ENCODE measurements at regions not wholly inside any gene's neighbourhood (a gene's known extent, or its start where the extent isn't known, plus 50 kb on each side); places are given as distances from the start of the nearest gene placed in this dataset.
"Not testable (repeated sequence)": the region's sequence is repeated elsewhere in the genome, so short reads cannot be mapped to it uniquely, and the experiment has no call there.

- DNase-seq (ENCODE audit: low read depth) = no peak
Measured at GRCh38 chr12:83690465-83690864, 1003.8 kb downstream of the TMTC2 start.

- DNase-seq (ENCODE audit: low read depth) = no peak
Measured at GRCh38 chr12:83689333-83689732, 1002.6 kb downstream of the TMTC2 start.

GRCh38 chr12:83676781-83677295, 990.1 kb downstream of the TMTC2 start:
- DNase-seq (ENCODE audit: low read depth) = no peak

DNA sequence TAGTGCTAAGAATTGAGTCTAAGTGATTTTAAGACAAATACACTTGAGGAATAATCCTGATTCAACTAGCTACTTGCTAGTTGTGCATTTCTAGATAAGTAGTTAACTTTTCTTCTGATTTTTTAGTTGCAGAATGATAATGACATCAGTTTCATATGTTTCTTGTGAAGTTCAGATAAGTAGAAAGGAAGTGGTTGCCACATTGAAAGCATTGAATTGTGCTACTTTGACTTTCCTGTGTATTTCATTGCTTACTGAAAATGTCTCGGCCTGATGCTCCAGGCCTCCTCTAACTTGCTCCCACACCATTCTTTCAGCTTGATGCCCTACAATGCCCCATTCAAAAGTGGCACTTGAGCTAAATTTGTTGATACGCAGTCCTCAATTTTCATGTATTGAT, 980.0 kb downstream of the TMTC2 start:
- DNase-seq (ENCODE audit: low read depth) = no peak

GRCh38 chr12:83665634-83666218, 979.0 kb downstream of the TMTC2 start:
- DNase-seq (ENCODE audit: low read depth) = no peak

DNA sequence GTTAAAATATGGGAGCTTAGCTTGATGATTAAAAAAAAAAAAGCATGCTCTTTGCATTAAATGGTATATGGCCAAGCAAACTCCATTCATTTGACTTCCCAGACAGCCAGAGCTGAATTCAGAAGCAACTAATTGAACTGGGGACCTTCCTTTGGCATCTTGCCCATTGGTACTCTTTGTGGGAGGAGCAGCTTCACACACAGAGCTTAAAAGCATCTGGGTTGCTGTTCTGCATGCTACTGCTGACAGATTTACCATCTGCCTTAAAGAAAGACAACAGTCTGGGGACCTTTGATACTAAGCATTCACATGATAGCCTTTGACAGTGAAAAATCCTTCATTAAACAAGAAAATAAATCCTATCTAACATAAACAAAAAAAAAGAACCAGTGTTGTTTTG, 977.9 kb downstream of the TMTC2 start:
- no peak for DNase-seq (ENCODE audit: low read depth)

GRCh38 chr12:83660727-83661358, 974.1 kb downstream of the TMTC2 start:
- no peak for DNase-seq (ENCODE audit: low read depth)

DNA sequence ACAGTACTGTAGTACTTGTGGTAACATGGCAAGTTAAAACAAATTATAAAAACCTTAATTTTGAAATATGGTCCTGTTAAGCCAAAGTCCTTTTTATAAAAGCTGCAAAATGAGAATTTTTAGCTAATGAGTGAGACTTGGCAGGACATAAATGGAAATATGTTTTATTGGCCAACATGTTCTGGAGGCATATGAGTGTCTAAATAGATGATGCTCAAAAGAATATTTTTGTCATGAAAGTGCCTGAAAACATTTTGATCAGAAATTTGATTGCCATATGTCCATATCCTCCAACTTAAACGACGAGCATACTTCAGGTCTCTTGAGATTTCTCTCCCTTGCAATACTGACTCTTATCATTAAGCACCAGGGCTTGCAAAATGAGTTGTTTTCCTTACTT, 972.6 kb downstream of the TMTC2 start:
- DNase-seq (ENCODE audit: low read depth) = no peak

DNA sequence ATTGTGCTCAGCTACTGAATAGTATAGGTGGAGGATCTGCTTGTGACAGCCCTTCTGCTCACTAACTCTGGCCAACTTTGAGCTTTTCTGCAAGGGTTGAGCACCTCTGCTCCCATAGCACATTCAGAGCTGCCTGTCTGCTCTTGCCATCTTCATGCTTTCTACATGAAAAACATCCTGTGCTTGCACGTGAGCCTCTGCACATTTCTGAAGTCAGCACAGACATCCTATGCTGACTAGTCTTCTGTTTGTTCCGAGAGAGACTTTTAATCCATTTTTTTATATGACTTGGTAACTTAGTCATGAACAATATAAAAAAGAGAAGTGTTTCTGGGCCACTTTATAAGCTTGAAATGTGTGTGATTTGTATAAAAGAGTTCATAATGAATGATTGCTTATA, 969.3 kb downstream of the TMTC2 start:
- no peak for DNase-seq (ENCODE audit: low read depth)

GRCh38 chr12:83642205-83642604, 955.5 kb downstream of the TMTC2 start:
- no peak for DNase-seq (ENCODE audit: low read depth)

GRCh38 chr12:83641789-83642188, 955.1 kb downstream of the TMTC2 start:
- DNase-seq (ENCODE audit: low read depth) = no peak

DNA sequence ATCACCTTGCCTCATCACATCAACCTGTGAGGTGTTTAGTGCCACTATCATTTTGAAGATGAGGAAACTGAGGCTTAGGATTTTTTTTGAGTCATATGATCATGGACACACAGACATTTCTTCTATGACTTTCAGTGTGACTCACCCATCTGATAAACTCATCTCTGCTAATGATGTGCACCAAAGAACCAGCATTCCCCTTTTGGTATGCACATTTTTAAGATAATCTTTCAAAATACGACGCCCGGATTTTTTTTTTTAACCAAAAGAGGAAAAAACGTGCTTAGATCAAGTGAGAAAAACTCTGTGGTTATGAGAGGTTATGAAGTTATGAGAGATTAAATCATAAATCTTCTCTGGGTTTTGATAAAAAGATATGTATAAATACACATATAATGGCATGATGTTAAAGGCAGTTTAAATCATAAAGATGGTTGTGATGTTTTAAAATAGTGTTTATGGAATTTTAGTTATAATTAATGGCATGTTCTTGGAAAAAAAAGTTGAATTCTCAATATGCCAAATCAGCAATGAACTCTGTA, 948.1 kb downstream of the TMTC2 start:
- no peak for DNase-seq (ENCODE audit: low read depth)

- DNase-seq (ENCODE audit: low read depth) = no peak
Measured at GRCh38 chr12:83630526-83630925, 943.8 kb downstream of the TMTC2 start.

GRCh38 chr12:83629931-83630330, 943.2 kb downstream of the TMTC2 start:
- no peak for DNase-seq (ENCODE audit: low read depth)

- no peak for DNase-seq (ENCODE audit: low read depth)
Measured at GRCh38 chr12:83622205-83622604, 935.5 kb downstream of the TMTC2 start.

DNA sequence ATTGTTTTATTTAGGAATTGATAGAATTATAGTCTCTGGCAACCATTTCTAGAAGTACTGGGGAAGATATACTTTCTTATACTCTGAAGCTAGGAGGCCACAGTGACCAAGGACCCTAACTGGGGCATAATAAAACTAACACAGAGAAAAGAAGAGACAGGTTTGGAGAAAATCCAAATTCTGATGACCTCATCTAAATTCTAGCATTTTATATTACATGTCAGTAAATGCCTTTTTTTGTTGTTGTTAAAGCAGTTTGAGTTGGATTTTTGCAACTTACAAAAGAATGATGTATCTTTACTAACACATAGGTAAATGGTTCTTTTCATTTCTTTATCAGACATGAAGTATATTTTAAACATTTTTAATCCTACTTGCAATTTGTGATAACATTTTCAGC, 933.3 kb downstream of the TMTC2 start:
- DNase-seq (ENCODE audit: low read depth) = no peak

- no peak for DNase-seq (ENCODE audit: low read depth)
Measured at GRCh38 chr12:83615152-83615551, 928.4 kb downstream of the TMTC2 start.

- no peak for DNase-seq (ENCODE audit: low read depth)
Measured at GRCh38 chr12:83613586-83614110, 926.9 kb downstream of the TMTC2 start.

GRCh38 chr12:83603106-83603505, 916.4 kb downstream of the TMTC2 start:
- no peak for DNase-seq (ENCODE audit: low read depth)

DNA sequence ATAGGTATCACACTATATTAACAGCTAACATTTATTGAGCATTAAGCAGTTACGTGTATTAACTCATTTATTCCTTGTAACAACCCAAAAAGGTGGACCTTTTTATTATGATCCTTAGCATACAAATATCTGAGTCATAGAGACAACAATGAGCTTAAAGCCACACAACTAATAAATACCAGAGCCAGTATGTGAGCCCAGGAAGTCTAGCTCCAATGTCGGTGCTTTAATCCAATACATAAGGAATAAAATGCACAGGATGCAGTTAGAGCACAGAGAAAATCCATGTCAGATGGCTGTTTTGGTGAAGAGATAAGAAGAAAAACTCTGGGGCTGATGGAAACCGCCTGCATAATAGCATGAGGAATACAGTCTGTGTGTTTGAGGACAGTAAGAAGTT, 888.6 kb downstream of the TMTC2 start:
- no peak for DNase-seq (ENCODE audit: low read depth)

GRCh38 chr12:83574142-83574541, 887.4 kb downstream of the TMTC2 start:
- no peak for DNase-seq (ENCODE audit: low read depth)

DNA sequence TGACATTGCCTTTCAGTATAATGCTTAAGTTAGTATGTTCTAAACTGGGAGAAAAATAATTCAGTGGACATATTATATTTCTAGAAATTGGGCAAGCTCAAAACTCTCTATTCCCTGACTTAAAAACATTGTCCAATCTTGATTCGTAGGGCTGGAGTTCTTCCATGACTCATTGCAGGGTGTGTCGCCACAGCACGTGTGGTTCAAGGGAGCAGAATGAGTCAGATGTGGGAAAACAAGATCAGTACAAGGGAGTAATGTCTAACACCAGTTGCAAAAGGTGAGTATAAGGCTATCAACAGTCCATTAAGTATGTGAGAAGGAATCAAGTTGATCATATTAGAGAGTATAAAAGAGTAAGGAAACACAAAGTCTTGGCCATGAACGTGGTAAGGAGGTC, 887.0 kb downstream of the TMTC2 start:
- DNase-seq (ENCODE audit: low read depth) = peak; percentile 6

- no peak for DNase-seq (ENCODE audit: low read depth)
Measured at GRCh38 chr12:83559650-83560049, 872.9 kb downstream of the TMTC2 start.

GRCh38 chr12:83556040-83556439, 869.3 kb downstream of the TMTC2 start:
- not testable (repeated sequence) for DNase-seq (ENCODE audit: low read depth)

All from GM04504 (cell line).